Panc1 (cell line): ENCODE measurements at regions not wholly inside any gene's neighbourhood (a gene's known extent, or its start where the extent isn't known, plus 50 kb on each side); places are given as distances from the start of the nearest gene placed in this dataset.

Experiments
- ATAC-seq: fragments of 200-7000 bp; cut with Tn5 transposase; 2 replicates; pipeline ENCODE4 v1.9.1; 2020; ENCODE audit warnings: mild to moderate bottlenecking, moderate library complexity
- BruUV-seq: library from RNA; stranded (reverse); fragments of 400-500 nt; replicated peaks from 2 replicates; lab custom pipeline; 2021; lab: Mats Ljungman, UMichigan
- CTCF ChIA-PET: fragments of 300-600 bp; sonication (Branson Sonifier 250); formaldehyde crosslinking; loops from one replicate; lab custom pipeline; 2022; ENCODE audit warnings: antibody characterized with exemption; lab: Charles Lee
- POLR2A ChIA-PET: fragments of 300-600 bp; sonication (Branson Sonifier 250); formaldehyde crosslinking; loops from one replicate; lab custom pipeline; 2022; ENCODE audit warnings: antibody characterized with exemption; lab: Charles Lee
- DNase-seq: peaks from one replicate; pipeline ENCODE4 v3.0.0-alpha.2; 2010; ENCODE audit warnings: low read depth, low spot score
- H3K27ac ChIP-seq: 2 replicates; pipeline ENCODE4 v1.5.1; 2011; ENCODE audit warnings: mild to moderate bottlenecking, low read length, inconsistent platforms
- H3K27me3 ChIP-seq: fragments of 200-500 bp; sonication (Bioruptor generic); 2 replicates; pipeline ENCODE4 v1.6.0; 2014; ENCODE audit warnings: low read length, inconsistent platforms; ENCODE audit not compliant: control insufficient read depth, insufficient read depth
- H3K36me3 ChIP-seq: fragments of 200-500 bp; sonication (Bioruptor generic); 2 replicates; pipeline ENCODE4 v1.5.1; 2014; ENCODE audit warnings: inconsistent platforms, mild to moderate bottlenecking, low read length, moderate library complexity; ENCODE audit not compliant: control insufficient read depth, insufficient read depth
- H3K4me1 ChIP-seq: 2 replicates; pipeline ENCODE4 v1.5.1; 2011; ENCODE audit warnings: inconsistent platforms, mild to moderate bottlenecking, low read length, moderate library complexity; ENCODE audit not compliant: control insufficient read depth, insufficient read depth
- H3K4me3 ChIP-seq, 2 experiments: 2 replicates each; pipeline ENCODE4 v1.5.1; 2011 to 2012; ENCODE audit warnings: low read depth in 2 of 2, low read length in 2 of 2, mild to moderate bottlenecking in 2 of 2, inconsistent platforms in 1 of 2, moderate library complexity in 1 of 2
- H3K9me3 ChIP-seq: fragments of 200-500 bp; sonication (Bioruptor generic); 2 replicates; pipeline ENCODE4 v1.5.1; 2014; ENCODE audit warnings: low read depth, mild to moderate bottlenecking, inconsistent platforms, low read length, moderate library complexity; ENCODE audit not compliant: control insufficient read depth, insufficient read depth
- POLR2AphosphoS5 ChIP-seq: IDR thresholded peaks from 2 replicates; pipeline ENCODE4 v1.6.1; 2012; ENCODE audit warnings: mild to moderate bottlenecking, low read depth, low read length, moderate library complexity
- SIN3A ChIP-seq: IDR thresholded peaks from 2 replicates; pipeline ENCODE4 v1.6.1; 2012; ENCODE audit warnings: low read depth, mild to moderate bottlenecking, low read length, moderate library complexity, borderline replicate concordance; ENCODE audit not compliant: insufficient read depth
- TCF7L2 ChIP-seq: IDR thresholded peaks from 2 replicates; pipeline ENCODE4 v1.6.1; 2011; ENCODE audit warnings: mild to moderate bottlenecking, low read depth, low read length, inconsistent platforms
- in situ Hi-C: cut with HindIII; loops from 2 replicates; pipeline ENCODE4 v1.10.0; 2016; ENCODE audit warnings: low sequenced_read_pairs, low pct_unique_long_range_greater_than_20kb
- intact Hi-C: fragments of 100-400 bp; cut with micrococcal nuclease; formaldehyde crosslinking; loops from one replicate; pipeline ENCODE4 v1.10.0; 2022; ENCODE audit not compliant: unreplicated experiment
- TF ChIP-seq, protein P1 (sequence below): fragments of 450-650 bp; IDR thresholded peaks from 2 replicates; pipeline ENCODE4 v1.5.1; 2017; ENCODE audit warnings: mild to moderate bottlenecking
- TF ChIP-seq, protein P2 (sequence below), 2 experiments: IDR thresholded peaks; 2 replicates each; pipeline ENCODE4 v1.6.1; 2011 to 2012; ENCODE audit warnings: low read depth in 2 of 2, control low read depth in 1 of 2, low read length in 1 of 2, mild to moderate bottlenecking in 1 of 2, moderate library complexity in 1 of 2; ENCODE audit not compliant: insufficient read depth in 1 of 2

DNA sequence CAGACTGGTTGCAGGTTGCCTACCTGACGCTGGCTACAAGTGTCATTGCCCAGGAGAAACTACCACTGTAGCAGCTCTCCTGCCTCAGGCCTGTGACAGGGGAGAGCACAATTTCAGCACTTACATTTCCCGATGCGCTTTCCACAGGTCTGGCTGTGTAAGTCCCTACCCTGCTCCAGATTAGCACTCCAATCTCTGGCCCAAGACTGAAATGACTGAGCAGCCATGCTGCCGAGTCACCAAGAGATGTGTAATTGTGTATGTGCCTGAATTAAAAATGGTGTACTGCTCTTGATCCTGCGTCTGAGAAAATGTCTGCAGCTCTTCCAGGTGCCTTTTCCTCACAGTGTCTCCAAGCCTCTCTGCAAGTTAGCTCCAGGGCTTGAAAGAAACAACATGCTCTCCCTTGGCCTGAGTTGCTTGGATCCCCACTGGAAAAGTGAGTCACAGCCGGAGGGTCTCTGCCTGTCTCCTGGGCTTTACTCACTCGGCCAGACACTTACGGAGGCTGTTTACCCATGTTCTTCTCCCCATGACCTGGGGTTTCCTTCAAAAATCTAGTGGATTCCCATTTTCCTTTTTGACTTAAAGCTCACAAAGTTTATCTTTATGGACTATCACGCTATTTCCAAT is 1001.7 kb upstream of the KCND2 start:
- CTCF ChIA-PET: no interaction called here
- H3K27me3 ChIP-seq: no peaks in the 10 kb centered on the region
- in situ Hi-C loops (no loop called here), intact Hi-C loops (loop anchor here (5.0 kb wide), 1 partner anchor 1001 kb away; the partner anchor contains the start of gene KCND2)
- BruUV-seq: no TSS peak
- DNase-seq: no peak
- no peak overlapping the region for H3K27ac ChIP-seq
- H3K36me3 ChIP-seq: no peaks in the 10 kb centered on the region
- H3K4me3 ChIP-seq: no peak overlapping the region
- POLR2A ChIA-PET: no interaction called here
- ATAC-seq: no peak
- H3K4me1 ChIP-seq: no peaks in the 10 kb centered on the region
- TF ChIP-seq, protein P1, sequence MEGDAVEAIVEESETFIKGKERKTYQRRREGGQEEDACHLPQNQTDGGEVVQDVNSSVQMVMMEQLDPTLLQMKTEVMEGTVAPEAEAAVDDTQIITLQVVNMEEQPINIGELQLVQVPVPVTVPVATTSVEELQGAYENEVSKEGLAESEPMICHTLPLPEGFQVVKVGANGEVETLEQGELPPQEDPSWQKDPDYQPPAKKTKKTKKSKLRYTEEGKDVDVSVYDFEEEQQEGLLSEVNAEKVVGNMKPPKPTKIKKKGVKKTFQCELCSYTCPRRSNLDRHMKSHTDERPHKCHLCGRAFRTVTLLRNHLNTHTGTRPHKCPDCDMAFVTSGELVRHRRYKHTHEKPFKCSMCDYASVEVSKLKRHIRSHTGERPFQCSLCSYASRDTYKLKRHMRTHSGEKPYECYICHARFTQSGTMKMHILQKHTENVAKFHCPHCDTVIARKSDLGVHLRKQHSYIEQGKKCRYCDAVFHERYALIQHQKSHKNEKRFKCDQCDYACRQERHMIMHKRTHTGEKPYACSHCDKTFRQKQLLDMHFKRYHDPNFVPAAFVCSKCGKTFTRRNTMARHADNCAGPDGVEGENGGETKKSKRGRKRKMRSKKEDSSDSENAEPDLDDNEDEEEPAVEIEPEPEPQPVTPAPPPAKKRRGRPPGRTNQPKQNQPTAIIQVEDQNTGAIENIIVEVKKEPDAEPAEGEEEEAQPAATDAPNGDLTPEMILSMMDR: no peak
- no peak for TF ChIP-seq POLR2AphosphoS5
- no peak for TF ChIP-seq SIN3A
- TF ChIP-seq, protein P2, sequence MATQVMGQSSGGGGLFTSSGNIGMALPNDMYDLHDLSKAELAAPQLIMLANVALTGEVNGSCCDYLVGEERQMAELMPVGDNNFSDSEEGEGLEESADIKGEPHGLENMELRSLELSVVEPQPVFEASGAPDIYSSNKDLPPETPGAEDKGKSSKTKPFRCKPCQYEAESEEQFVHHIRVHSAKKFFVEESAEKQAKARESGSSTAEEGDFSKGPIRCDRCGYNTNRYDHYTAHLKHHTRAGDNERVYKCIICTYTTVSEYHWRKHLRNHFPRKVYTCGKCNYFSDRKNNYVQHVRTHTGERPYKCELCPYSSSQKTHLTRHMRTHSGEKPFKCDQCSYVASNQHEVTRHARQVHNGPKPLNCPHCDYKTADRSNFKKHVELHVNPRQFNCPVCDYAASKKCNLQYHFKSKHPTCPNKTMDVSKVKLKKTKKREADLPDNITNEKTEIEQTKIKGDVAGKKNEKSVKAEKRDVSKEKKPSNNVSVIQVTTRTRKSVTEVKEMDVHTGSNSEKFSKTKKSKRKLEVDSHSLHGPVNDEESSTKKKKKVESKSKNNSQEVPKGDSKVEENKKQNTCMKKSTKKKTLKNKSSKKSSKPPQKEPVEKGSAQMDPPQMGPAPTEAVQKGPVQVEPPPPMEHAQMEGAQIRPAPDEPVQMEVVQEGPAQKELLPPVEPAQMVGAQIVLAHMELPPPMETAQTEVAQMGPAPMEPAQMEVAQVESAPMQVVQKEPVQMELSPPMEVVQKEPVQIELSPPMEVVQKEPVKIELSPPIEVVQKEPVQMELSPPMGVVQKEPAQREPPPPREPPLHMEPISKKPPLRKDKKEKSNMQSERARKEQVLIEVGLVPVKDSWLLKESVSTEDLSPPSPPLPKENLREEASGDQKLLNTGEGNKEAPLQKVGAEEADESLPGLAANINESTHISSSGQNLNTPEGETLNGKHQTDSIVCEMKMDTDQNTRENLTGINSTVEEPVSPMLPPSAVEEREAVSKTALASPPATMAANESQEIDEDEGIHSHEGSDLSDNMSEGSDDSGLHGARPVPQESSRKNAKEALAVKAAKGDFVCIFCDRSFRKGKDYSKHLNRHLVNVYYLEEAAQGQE (IDR thresholded peaks at IDR 0.05; ENCODE audit: insufficient read depth in 1 of 2, low read depth in 2 of 2, low read length in 1 of 2): no peak
- TF ChIP-seq TCF7L2: no peak
- no peaks in the 10 kb centered on the region for H3K9me3 ChIP-seq

DNA sequence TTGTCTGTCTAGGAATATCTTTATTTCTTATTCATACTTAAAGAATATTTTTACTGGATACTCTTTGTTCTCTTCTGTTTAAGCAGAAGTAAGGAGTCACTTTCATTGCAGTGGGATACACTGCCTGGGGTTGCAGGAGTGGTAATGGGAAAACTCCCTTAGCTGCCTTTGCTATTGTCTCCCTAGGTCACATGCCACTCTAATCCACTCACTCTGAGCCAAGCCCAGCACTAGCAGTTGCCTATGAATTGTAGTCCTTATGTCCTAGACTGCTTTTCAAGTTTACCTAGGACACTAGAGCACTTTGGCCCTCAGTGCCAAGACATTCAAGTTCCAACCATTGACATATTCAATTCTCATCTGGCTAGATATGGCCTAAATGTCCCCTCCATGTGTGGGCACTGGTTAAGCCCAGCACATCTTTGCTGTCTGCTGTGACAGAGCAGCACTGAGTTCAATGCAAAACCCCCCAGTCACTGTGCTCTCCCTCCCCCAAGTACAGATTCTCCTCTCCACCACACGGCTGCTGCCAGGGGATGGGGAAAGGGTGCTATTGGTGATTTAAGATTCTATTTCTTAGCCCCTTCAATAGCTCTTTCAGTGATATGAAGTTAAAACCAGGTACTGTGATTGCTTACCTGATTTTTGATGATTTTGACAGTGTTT is 991.7 kb upstream of the KCND2 start:
- Histone ChIP-seq H3K36me3 (no peaks in the 10 kb centered on the region), H3K4me3 (no peak overlapping the region), H3K27me3 (no peaks in the 10 kb centered on the region), H3K27ac (no peak overlapping the region), H3K9me3 (no peaks in the 10 kb centered on the region), H3K4me1 (no peaks in the 10 kb centered on the region)
- intact Hi-C loops (no loop called here), in situ Hi-C loops (no loop called here)
- CTCF ChIA-PET: no interaction called here
- no TSS peak for BruUV-seq
- no peak for DNase-seq
- no peak for ATAC-seq
- POLR2A ChIA-PET: no interaction called here
- TF ChIP-seq TCF7L2 (no peak), SIN3A (no peak)
- TF ChIP-seq, protein P1: no peak
